Stimulated activated CD4-positive, alpha-beta T cell treated with anti-CD3 and anti-CD28 coated beads, Interleukin-15, amount 100 ng/mL, for 48 hours (primary cell): ENCODE measurements at regions not wholly inside any gene's neighbourhood (a gene's known extent, or its start where the extent isn't known, plus 50 kb on each side); places are given as distances from the start of the nearest gene placed in this dataset.

Source experiments
- DNase-seq, 2 donors: peaks; one replicate each; pipeline ENCODE4 v3.0.0-alpha.2; 2020; ENCODE audit warnings: low read depth in 2 of 2

DNA sequence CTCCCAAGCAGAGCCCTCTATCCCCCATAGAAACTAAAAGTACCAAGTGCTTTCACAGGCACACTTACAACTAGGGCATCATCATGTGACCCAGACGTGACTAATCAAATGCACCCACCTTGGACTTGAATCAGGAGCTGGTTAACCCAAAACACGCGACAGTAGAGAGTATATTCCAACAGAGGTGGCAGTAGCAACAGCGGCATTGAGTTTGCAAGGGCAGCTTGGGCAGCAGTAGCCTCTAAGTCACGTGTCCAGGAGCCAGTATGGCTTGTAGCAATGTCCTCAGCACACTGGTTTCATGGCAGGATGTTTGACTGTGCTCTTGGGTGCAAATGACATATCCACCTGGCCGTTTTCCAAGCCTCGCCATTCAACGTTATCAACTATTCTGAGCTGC, 73.4 kb upstream of the DNAH5 start:
- DNase-seq: no peak

DNA sequence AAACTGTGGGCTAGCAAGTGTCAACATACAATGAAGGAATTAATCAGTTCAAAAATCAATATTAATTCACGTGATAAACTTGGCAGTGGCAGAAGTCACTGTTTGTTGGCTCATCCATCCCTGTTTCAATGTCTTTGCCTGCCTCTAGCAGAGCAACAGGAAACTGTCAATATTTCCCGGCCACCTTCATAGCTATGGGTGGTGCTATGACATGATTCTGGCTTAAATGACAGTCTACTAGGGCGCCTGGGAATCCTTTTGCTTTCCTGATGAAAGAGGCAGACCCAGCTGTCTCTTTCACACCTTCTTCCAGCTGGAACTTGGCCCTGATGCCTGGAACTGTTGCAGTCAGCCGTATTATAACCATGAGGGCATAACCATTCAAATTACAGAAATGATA, 72.1 kb upstream of the DNAH5 start:
- no peak for DNase-seq

DNA sequence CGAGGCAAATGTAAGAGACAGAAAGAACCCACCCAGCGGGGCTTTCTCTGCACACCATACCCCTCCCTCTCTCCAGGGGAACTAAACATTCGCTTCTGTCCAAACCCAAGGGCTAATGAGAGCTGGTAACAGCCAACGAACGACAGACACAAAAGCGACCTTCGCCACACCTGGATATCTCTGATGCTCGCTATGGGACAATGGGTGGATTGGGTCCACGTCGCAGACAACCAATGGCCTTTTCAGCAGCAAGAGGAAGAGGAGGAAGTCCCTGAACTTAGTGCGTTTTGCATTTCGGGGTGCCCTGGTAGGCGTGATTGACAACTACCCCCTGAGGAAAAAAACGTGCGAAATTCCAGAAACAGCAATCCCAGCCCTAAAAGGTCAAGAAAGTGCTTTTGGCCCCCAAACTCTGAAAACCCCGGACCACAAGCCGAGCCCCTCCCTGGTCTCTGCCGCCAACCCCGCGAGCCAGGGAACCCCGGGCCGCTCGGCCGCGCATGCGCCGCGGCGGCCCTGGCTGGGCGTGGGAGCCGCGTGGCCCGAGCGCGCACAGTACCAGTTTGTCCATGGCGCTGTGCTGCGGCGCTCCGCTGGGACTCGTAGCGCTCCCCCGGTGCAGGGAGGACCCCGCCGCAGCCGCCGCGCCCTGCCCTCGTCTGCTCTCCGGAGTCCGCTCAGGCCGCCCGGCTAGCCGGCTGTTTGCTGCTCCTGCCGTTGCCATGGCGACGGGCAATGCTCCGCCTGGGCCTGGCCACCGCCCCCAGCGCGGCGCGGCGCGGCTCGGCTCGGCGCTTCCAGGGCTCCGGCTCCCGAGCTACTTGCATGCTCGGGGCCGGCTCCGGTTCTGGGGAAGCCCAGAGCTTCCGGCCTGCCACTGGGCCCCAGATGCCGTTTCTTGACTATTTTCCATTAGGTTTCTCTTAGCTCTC, 66.9 kb upstream of the DNAH5 start:
- peak; percentile 16 to 18 for DNase-seq

DNA sequence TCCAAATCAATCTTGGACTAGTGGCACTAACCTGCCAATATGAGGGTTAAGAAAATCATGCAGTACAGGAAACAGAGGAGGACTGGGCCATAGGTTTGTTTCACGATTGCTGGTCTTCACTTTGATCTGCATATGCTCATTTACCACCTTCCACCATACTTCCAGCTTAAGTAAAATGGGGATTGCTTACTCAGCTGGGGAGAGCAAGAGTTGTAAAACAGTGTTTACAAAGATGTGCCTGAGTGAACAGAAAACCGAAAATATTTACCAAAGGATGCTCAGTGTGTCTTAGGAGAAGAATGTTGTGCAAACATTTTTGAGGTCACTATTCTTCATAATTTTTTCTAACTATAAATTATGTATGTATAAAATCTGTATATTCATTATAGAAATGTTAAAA, 65.1 kb upstream of the DNAH5 start:
- no peak for DNase-seq

DNA sequence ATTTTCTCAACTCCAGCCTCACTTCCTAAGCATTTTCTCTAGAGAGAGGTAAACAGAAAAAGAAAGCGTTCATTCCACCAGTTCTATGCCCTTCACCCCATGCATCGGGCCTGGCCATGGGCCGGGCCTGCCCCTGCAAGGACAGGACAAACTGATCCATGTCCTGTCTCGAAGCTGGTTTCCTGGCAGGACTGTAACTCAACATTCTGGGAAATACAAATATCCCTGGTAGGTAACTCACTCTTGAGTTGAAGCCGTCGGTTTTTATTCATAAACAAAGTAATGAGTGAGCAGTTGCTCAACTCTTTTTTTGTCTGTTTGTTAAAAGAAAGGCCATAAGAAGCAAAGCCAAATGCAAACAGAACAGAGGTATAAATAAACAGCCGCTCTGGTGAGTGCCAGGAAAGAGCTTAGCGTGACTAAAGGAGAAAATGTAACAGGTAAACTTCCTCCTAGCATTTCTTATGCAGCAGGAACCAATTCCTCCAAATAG, 64.4 kb upstream of the DNAH5 start:
- no peak for DNase-seq

DNA sequence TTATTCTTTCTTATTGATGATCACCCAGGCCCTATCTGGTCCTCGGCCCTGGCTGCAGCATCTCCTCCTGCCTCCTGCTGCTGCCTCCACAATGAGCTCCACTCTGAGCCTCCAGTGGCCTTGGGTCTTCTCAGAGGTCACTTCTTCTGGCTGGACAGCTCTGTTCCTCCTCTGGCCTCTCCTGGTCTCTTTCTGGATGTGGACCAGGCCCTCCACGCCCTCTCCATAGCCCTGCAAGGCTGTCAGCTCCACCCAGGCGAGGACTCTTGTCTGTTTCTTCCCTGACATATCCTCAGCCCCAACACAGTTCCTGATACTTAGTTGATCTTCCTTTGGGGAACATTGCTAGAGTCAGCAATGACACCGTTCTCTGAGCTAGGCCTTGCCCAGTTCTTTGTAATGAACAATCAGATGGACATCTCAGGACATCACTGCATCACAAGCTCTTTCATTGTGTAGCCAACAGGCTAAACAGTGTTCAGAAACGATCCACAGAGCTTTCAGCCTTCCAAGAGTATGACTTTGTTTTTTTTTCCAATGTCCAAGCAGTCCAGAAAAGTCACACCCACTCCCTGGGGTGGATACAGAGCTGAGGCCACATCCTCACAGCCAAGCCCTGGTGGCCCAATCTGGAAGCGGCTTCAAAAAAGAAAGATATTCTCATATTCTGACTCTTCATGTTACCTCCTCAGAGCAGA, 62.5 kb upstream of the DNAH5 start:
- no peak for DNase-seq

DNA sequence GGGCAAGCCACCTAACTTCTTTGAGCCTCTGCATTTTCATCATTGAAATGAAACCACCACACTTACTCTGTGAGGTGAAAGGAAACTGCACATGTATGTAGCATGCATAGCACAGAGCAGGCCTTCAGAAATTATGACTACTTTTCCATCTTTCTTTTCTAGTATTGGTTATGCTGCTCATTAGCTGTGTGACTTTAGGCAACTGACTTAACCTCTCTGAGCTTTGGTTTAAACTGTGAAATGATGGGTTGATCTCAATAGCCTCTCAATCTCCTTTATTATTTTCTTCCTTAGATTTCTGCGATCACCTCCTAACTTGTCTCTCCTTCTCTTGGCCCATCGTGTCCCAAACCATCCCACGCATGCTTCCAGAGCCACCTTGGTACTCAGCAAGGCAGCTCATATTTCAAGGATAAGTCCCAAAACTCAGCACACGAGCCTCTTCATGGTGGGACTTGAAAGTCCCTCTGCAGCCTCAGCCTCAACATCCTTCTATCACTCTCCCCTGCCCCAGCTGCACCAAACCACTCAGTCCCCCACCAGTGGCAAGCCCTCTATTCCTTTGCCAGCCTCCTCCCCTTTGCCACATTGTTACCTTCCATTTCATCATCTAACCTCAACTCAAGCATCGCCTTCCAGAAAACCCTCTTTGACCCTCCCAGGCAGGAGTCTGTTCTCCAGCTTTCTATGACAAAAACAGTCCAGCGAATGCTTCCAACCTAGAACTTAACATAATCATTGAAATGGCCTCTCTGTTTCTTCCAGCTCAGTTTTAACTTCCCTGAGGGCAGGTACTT, 60.3 kb upstream of the DNAH5 start:
- no peak for DNase-seq

DNA sequence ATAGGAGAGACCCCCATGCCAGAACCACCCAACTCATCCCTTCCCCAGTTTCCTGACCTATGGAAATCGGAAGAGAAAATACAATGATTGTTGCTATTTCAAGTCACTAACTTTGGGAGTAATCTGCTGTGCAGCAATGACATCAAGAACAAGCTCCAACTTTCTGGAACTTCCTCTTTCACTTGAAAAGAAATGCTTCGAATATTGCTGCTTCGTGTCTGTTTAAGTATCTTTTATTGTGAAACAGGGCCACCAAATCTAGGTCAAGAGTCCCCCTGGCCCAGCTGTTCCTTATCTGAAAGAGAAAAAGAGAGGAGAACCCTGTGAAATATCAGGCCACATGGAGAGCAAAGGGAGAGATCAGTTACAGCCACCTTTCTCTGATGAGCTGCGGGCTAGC, 59.4 kb upstream of the DNAH5 start:
- DNase-seq: no peak

DNA sequence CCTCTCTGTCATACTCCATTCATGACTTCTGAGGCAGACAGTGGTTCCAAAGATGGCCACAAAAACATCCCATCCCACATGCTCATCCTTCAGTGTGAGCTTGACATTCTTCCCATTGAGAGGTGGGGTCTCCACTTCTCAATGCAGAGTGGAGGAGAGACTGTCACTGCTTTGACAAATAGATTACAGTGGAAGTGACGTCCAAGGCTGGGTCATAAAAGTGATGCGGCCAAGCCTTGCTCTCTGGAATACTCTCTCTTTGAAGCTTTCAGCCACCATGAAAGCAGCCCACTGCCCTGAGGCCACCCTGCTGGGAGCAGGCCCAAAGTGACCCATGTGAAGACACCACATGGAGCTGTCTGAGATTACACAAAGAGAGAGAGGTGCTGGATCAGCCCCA, 59.0 kb upstream of the DNAH5 start:
- no peak for DNase-seq

DNA sequence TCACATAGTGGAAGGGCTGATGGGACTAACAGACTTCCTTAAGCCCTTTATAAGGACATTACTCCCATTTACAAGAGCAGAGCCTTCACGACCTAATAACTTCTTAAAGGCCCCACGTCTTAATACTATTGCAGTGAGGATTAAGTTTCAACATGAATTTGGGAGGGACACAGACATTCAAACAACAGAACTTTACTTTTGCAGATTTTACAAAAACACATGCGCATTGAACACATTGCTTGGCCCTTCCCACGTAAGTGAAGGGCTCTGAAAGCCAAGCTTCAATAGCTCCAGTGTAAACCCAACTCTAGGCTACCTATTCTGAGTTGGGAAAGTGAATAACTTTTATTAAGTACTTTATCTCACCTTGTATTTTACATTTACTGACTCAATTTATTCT, 53.8 kb upstream of the DNAH5 start:
- no peak for DNase-seq

DNA sequence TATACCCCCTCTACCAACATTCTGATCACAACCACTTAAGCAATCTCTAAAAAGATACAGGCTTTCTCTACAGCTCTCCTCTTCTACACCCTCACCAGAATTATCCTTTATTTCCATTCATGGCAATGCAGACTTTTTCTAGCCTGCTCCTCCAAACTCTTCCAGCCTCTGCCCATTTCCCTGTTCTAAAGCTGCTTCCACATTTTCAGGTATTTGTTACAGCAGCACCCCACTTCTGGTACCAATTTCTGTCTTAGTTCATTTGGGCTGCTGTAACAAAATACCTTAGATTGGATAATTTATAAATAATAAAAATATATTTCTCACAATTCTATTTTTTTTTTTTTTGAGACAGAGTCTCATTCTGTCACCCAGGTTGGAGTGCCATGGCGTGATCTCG, 53.0 kb upstream of the DNAH5 start:
- no peak for DNase-seq

DNA sequence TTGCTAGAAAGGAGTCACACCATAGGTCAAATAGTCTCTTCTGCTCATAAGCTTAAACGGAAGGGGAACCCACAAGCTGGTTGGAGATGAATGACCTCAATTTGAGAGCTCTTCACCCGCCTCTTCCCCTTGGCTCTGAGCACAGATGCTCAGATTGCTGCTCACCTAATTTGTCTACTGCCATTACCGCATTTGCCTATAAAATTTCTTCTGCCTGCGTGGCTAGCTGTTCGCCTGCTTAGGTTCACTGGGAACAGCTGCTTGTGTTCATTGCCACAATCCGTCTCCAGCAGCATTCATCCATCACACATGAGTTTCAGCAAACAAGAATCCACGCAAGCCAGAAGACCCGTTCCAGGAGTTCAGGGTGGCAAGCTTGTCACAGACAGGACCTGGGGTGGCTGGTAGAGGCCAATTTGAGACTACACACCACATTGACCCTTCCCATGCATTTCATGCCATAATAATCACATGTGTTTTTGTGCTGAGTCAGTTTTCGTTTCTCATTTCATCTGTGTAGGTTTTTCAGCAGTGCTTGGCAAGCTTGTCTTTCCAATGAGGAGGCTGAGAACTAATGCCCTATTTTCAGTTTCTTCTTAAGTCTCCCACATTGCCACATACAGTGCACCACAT, 50.2 kb upstream of the DNAH5 start:
- DNase-seq: no peak
